ENCODE measurements at regions not wholly inside any gene's neighbourhood (a gene's known extent, or its start where the extent isn't known, plus 50 kb on each side); places are given as distances from the start of the nearest gene placed in this dataset.

DNA sequence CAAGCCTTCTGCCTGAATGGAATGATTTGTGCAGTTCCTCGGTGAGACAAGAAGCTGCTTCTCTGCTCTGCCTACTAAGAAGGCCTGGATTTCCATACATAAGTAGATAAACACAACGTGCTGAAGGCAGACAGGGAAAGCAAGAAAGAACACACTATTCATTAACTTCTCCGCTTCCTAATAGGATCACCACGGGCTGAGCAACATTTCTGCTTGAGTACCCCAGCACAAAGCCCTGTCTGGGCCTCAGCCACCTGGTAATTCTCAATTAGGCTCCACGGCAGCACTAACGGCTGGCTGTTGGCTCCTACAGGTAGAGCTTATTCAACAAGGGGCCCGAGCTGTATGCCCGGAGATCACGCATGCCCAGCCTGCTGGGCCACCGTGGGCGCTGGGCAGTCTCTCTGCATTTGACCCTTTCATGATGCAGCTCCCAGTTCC, 1156.6 kb downstream of the TBC1D22A start:
- TF ChIP-seq EZH2phosphoT487 (IDR thresholded peaks at IDR 0.05; ENCODE audit: insufficient read depth, low read depth) (no peak), EZH2 (IDR thresholded peaks at IDR 0.05; ENCODE audit: insufficient read depth, poor library complexity, severe bottlenecking) (no peak)
